ENCODE measurements at regions not wholly inside any gene's neighbourhood (a gene's known extent, or its start where the extent isn't known, plus 50 kb on each side); places are given as distances from the start of the nearest gene placed in this dataset.

- Mint-ChIP-seq H3K4me1 (peaks cover 45% of the 10 kb centered on the region), H3K36me3 (peaks cover 15% of the 10 kb centered on the region), H3K4me3 (no peak overlapping the region), H3K27me3 (no peaks in the 10 kb centered on the region), H3K27ac (peak overlapping the region; percentile 72), H3K9me3 (ENCODE audit: low read depth) (no peaks in the 10 kb centered on the region)
- DNase-seq (no peak), ATAC-seq (no peak)
- CTCF ChIA-PET: interaction anchor here (1.0 to 2.9 kb wide), 5 partner anchors 8 to 303 kb away, joined by 3 to 12 read pairs (median 5); no protein-coding TSS in a partner anchor
These were observed 58.4 kb downstream of the ARL4C start for GRCh38 chr2:234438305-234438977.

GRCh38 chr2:234437642-234438304 is 59.1 kb downstream of the ARL4C start:
- no peak for ATAC-seq
- Mint-ChIP-seq H3K27ac (no peak overlapping the region), H3K4me3 (no peak overlapping the region), H3K27me3 (no peaks in the 10 kb centered on the region), H3K4me1 (peaks cover 40% of the 10 kb centered on the region), H3K9me3 (ENCODE audit: low read depth) (no peaks in the 10 kb centered on the region), H3K36me3 (peaks cover 12% of the 10 kb centered on the region)
- DNase-seq: no peak
- CTCF ChIA-PET: interaction anchor here (1.0 to 2.9 kb wide), 5 partner anchors 8 to 302 kb away, joined by 3 to 12 read pairs (median 5); no protein-coding TSS in a partner anchor

- CTCF ChIA-PET: interaction anchor here (0.8 to 2.9 kb wide), 2 partner anchors 9 to 10 kb away, joined by 3 to 12 read pairs; no protein-coding TSS in a partner anchor
- Mint-ChIP-seq H3K27ac (no peak overlapping the region), H3K36me3 (peaks cover 14% of the 10 kb centered on the region), H3K9me3 (ENCODE audit: low read depth) (peaks cover 2% of the 10 kb centered on the region), H3K27me3 (no peaks in the 10 kb centered on the region), H3K4me3 (no peak overlapping the region), H3K4me1 (peaks cover 32% of the 10 kb centered on the region)
- DNase-seq: no peak
- ATAC-seq: no peak
These were observed 60.4 kb downstream of the ARL4C start for GRCh38 chr2:234436482-234436837.

- DNase-seq: no peak
- CTCF ChIA-PET: interaction anchor here (2.9 kb wide), 1 partner anchor 10 kb away, joined by 12 read pairs; no protein-coding TSS in a partner anchor
- H3K36me3 Mint-ChIP-seq: peaks cover 13% of the 10 kb centered on the region
- H3K4me1 Mint-ChIP-seq: peaks cover 30% of the 10 kb centered on the region
- H3K4me3 Mint-ChIP-seq: no peak overlapping the region
- H3K27me3 Mint-ChIP-seq: no peaks in the 10 kb centered on the region
- ATAC-seq: no peak
- H3K27ac Mint-ChIP-seq: no peak overlapping the region
- H3K9me3 Mint-ChIP-seq (ENCODE audit: low read depth): peaks cover 2% of the 10 kb centered on the region
These were observed 60.9 kb downstream of the ARL4C start for GRCh38 chr2:234435836-234436481.

- Mint-ChIP-seq H3K9me3 (ENCODE audit: low read depth) (peaks cover 2% of the 10 kb centered on the region), H3K27ac (no peak overlapping the region), H3K27me3 (no peaks in the 10 kb centered on the region), H3K36me3 (peaks cover 11% of the 10 kb centered on the region), H3K4me1 (peaks cover 34% of the 10 kb centered on the region), H3K4me3 (no peak overlapping the region)
- ATAC-seq (no peak), DNase-seq (no peak)
- CTCF ChIA-PET: interaction anchor here (1.0 to 1.6 kb wide), 3 partner anchors 11 to 63 kb away, joined by 3 to 4 read pairs (median 3); no protein-coding TSS in a partner anchor
These were observed 63.7 kb downstream of the ARL4C start for GRCh38 chr2:234433201-234433600.

- CTCF ChIA-PET: interaction anchor here (1.2 kb wide), 2 partner anchors 10 to 11 kb away, joined by 3 to 4 read pairs; no protein-coding TSS in a partner anchor
- Mint-ChIP-seq H3K27ac (no peak overlapping the region), H3K4me3 (no peak overlapping the region), H3K36me3 (peaks cover 12% of the 10 kb centered on the region), H3K4me1 (peaks cover 43% of the 10 kb centered on the region), H3K27me3 (no peaks in the 10 kb centered on the region), H3K9me3 (ENCODE audit: low read depth) (peaks cover 2% of the 10 kb centered on the region)
- ATAC-seq (no peak), DNase-seq (no peak)
These were observed 66.0 kb downstream of the ARL4C start for GRCh38 chr2:234430871-234431270.

GRCh38 chr2:234429265-234429664 is 67.6 kb downstream of the ARL4C start:
- H3K4me3 Mint-ChIP-seq: no peak overlapping the region
- no peak overlapping the region for H3K27ac Mint-ChIP-seq
- H3K9me3 Mint-ChIP-seq (ENCODE audit: low read depth): peaks cover 2% of the 10 kb centered on the region
- CTCF ChIA-PET: interaction anchor here (0.9 kb wide), 1 partner anchor 15 kb away, joined by 3 read pairs; no protein-coding TSS in a partner anchor
- H3K36me3 Mint-ChIP-seq: peaks cover 12% of the 10 kb centered on the region
- DNase-seq (no peak), ATAC-seq (no peak)
- no peaks in the 10 kb centered on the region for H3K27me3 Mint-ChIP-seq
- peaks cover 56% of the 10 kb centered on the region for H3K4me1 Mint-ChIP-seq

- DNase-seq (peak; percentile 54), ATAC-seq (no peak)
- H3K4me3 Mint-ChIP-seq: peak overlapping the region; percentile 36
- H3K36me3 Mint-ChIP-seq: peaks cover 11% of the 10 kb centered on the region
- peaks cover 2% of the 10 kb centered on the region for H3K9me3 Mint-ChIP-seq (ENCODE audit: low read depth)
- H3K27me3 Mint-ChIP-seq: no peaks in the 10 kb centered on the region
- CTCF ChIA-PET: interaction anchor here (0.6 to 3.1 kb wide), 13 partner anchors 10 to 138 kb away, joined by 3 to 17 read pairs (median 4); partner anchors contain the start of gene ARL4C
- H3K4me1 Mint-ChIP-seq: peaks cover 72% of the 10 kb centered on the region
- peak overlapping the region; percentile 97 for H3K27ac Mint-ChIP-seq
These were observed 69.5 kb downstream of the ARL4C start for GRCh38 chr2:234427081-234428061.

GRCh38 chr2:234426616-234427015 is 70.3 kb downstream of the ARL4C start:
- Mint-ChIP-seq H3K4me1 (peaks cover 78% of the 10 kb centered on the region), H3K4me3 (peak overlapping the region; percentile 41), H3K36me3 (peaks cover 6% of the 10 kb centered on the region), H3K27ac (peak overlapping the region; percentile 97), H3K9me3 (ENCODE audit: low read depth) (no peaks in the 10 kb centered on the region), H3K27me3 (no peaks in the 10 kb centered on the region)
- ATAC-seq: no peak
- no peak for DNase-seq
- CTCF ChIA-PET: interaction anchor here (0.9 to 3.1 kb wide), 16 partner anchors 10 to 291 kb away, joined by 3 to 17 read pairs (median 6); no protein-coding TSS in a partner anchor

- Mint-ChIP-seq H3K9me3 (ENCODE audit: low read depth) (no peaks in the 10 kb centered on the region), H3K36me3 (peaks cover 3% of the 10 kb centered on the region), H3K4me3 (peak overlapping the region; percentile 41), H3K27me3 (no peaks in the 10 kb centered on the region), H3K27ac (peak overlapping the region; percentile 97), H3K4me1 (peaks cover 80% of the 10 kb centered on the region)
- CTCF ChIA-PET: interaction anchor here (0.9 to 3.1 kb wide), 17 partner anchors 11 to 290 kb away, joined by 3 to 17 read pairs (median 5); no protein-coding TSS in a partner anchor
- DNase-seq (peak; percentile 92), ATAC-seq (peak; percentile 82)
These were observed 71.0 kb downstream of the ARL4C start for GRCh38 chr2:234425639-234426603.

GRCh38 chr2:234423884-234424283 is 73.0 kb downstream of the ARL4C start:
- Mint-ChIP-seq H3K9me3 (ENCODE audit: low read depth) (no peaks in the 10 kb centered on the region), H3K4me3 (no peak overlapping the region), H3K27ac (peak overlapping the region; percentile 97), H3K27me3 (no peaks in the 10 kb centered on the region), H3K4me1 (peaks cover 85% of the 10 kb centered on the region), H3K36me3 (peaks cover 3% of the 10 kb centered on the region)
- no peak for DNase-seq
- CTCF ChIA-PET: interaction anchor here (1.3 to 2.8 kb wide), 3 partner anchors 11 to 134 kb away, joined by 4 to 12 read pairs (median 10); no protein-coding TSS in a partner anchor
- ATAC-seq: no peak
